H9 (cell line): ENCODE measurements at regions not wholly inside any gene's neighbourhood (a gene's known extent, or its start where the extent isn't known, plus 50 kb on each side); places are given as distances from the start of the nearest gene placed in this dataset.

Experiments
- DNase-seq: peaks from one replicate; pipeline ENCODE4 v3.0.0-alpha.2; 2017
- H2AFZ ChIP-seq: one replicate; pipeline ENCODE4 v1.6.1; 2013; ENCODE audit warnings: mild to moderate bottlenecking, low read length, control low read depth, moderate library complexity
- H2AK5ac ChIP-seq: 2 replicates; pipeline ENCODE4 v1.6.1; 2013; ENCODE audit warnings: low read length, control low read depth, mixed read lengths; ENCODE audit not compliant: insufficient read length
- H2BK120ac ChIP-seq: one replicate; pipeline ENCODE4 v1.6.1; 2013; ENCODE audit warnings: low read depth, mild to moderate bottlenecking, low read length, control low read depth, inconsistent platforms; ENCODE audit not compliant: poor library complexity, severe bottlenecking
- H2BK12ac ChIP-seq: 2 replicates; pipeline ENCODE4 v1.6.1; 2013; ENCODE audit warnings: low read length, control low read depth, mixed read lengths, low read depth; ENCODE audit not compliant: insufficient read length
- H2BK15ac ChIP-seq: 2 replicates; pipeline ENCODE4 v1.6.1; 2013; ENCODE audit warnings: low read depth, low read length, control low read depth
- H2BK20ac ChIP-seq: one replicate; pipeline ENCODE4 v1.6.1; 2013; ENCODE audit warnings: low read depth, mild to moderate bottlenecking, low read length, control low read depth, inconsistent platforms; ENCODE audit not compliant: poor library complexity, severe bottlenecking
- H2BK5ac ChIP-seq: 2 replicates; pipeline ENCODE4 v1.6.1; 2013; ENCODE audit warnings: low read length, control low read depth, mixed read lengths; ENCODE audit not compliant: insufficient read length
- H3K14ac ChIP-seq: 2 replicates; pipeline ENCODE4 v1.6.1; 2013; ENCODE audit warnings: low read length, control low read depth; ENCODE audit not compliant: insufficient read depth
- H3K18ac ChIP-seq: 2 replicates; pipeline ENCODE4 v1.6.1; 2013; ENCODE audit warnings: low read depth, mild to moderate bottlenecking, mixed read lengths, low read length, control low read depth; ENCODE audit not compliant: insufficient read length
- H3K23ac ChIP-seq: 2 replicates; pipeline ENCODE4 v1.6.1; 2013; ENCODE audit warnings: low read length, control low read depth, mixed read lengths, low read depth; ENCODE audit not compliant: insufficient read length
- H3K23me2 ChIP-seq: 2 replicates; pipeline ENCODE4 v1.6.1; 2013; ENCODE audit warnings: low read depth, mild to moderate bottlenecking, mixed read lengths, low read length, control low read depth; ENCODE audit not compliant: insufficient read length, poor library complexity, severe bottlenecking
- H3K27ac ChIP-seq: 2 replicates; pipeline ENCODE4 v1.5.1; 2013; ENCODE audit warnings: low read length, control low read depth, mixed read lengths, low read depth; ENCODE audit not compliant: insufficient read length
- H3K27me3 ChIP-seq: 2 replicates; pipeline ENCODE4 v1.6.1; 2013; ENCODE audit warnings: low read length, control low read depth, inconsistent platforms; ENCODE audit not compliant: insufficient read depth
- H3K4ac ChIP-seq: 2 replicates; pipeline ENCODE4 v1.6.1; 2013; ENCODE audit warnings: low read depth, mild to moderate bottlenecking, control low read depth, inconsistent platforms, low read length, moderate library complexity
- H3K4me1 ChIP-seq: 2 replicates; pipeline ENCODE4 v1.6.1; 2013; ENCODE audit warnings: low read length, control low read depth, inconsistent platforms; ENCODE audit not compliant: insufficient read depth
- H3K4me2 ChIP-seq: 2 replicates; pipeline ENCODE4 v1.6.1; 2013; ENCODE audit warnings: low read length, control low read depth, mixed read lengths; ENCODE audit not compliant: insufficient read length, insufficient read depth
- H3K56ac ChIP-seq: 2 replicates; pipeline ENCODE4 v1.6.1; 2013; ENCODE audit warnings: low read depth, mild to moderate bottlenecking, mixed read lengths, low read length, control low read depth; ENCODE audit not compliant: insufficient read length
- H3K79me1 ChIP-seq: 2 replicates; pipeline ENCODE4 v1.6.1; 2013; ENCODE audit warnings: low read depth, mild to moderate bottlenecking, moderate library complexity, low read length, control low read depth, inconsistent platforms; ENCODE audit not compliant: insufficient read depth, poor library complexity, severe bottlenecking
- H3K79me2 ChIP-seq: 2 replicates; pipeline ENCODE4 v1.6.1; 2013; ENCODE audit warnings: low read length, control low read depth, inconsistent platforms; ENCODE audit not compliant: insufficient read depth
- H3K9ac ChIP-seq: 2 replicates; pipeline ENCODE4 v1.6.1; 2013; ENCODE audit warnings: low read length, control low read depth, mixed read lengths; ENCODE audit not compliant: insufficient read length; ENCODE audit errors: extremely low read depth
- H3K9me3 ChIP-seq: one replicate; pipeline ENCODE4 v1.6.1; 2013; ENCODE audit warnings: low read depth, low read length, inconsistent platforms; ENCODE audit not compliant: control insufficient read depth
- H3T11ph ChIP-seq: one replicate; pipeline ENCODE4 v1.6.1; 2013; ENCODE audit warnings: mild to moderate bottlenecking, low read length, control low read depth, inconsistent platforms
- H4K20me1 ChIP-seq: one replicate; pipeline ENCODE4 v1.6.1; 2013; ENCODE audit not compliant: control insufficient read depth, insufficient read length, insufficient read depth
- H4K5ac ChIP-seq: 2 replicates; pipeline ENCODE4 v1.6.1; 2013; ENCODE audit warnings: low read depth, mild to moderate bottlenecking, mixed read lengths, low read length, control low read depth; ENCODE audit not compliant: insufficient read length
- H4K8ac ChIP-seq: replicated peaks from 2 replicates; pipeline ENCODE4 v1.6.1; 2013; ENCODE audit warnings: low read length, control low read depth, mixed read lengths, low read depth; ENCODE audit not compliant: insufficient read length
- H4K91ac ChIP-seq: 2 replicates; pipeline ENCODE4 v1.6.1; 2013; ENCODE audit warnings: low read depth, mild to moderate bottlenecking, moderate library complexity, mixed read lengths, low read length, control low read depth; ENCODE audit not compliant: insufficient read length
- H3K27ac Mint-ChIP-seq, 3 experiments: 2 replicates in 2 of 3; 3 replicates in 1 of 3; pipeline ENCODE4 v1.8.0; 2020 to 2021; ENCODE audit warnings: mixed read lengths in 3 of 3, mild to moderate bottlenecking in 1 of 3, moderate library complexity in 1 of 3
- H3K27me3 Mint-ChIP-seq: 2 replicates; pipeline ENCODE4 v1.8.0; 2021; ENCODE audit warnings: low read depth, mild to moderate bottlenecking, moderate library complexity, mixed read lengths
- H3K36me3 Mint-ChIP-seq, 3 experiments: 2 replicates in 2 of 3; 3 replicates in 1 of 3; pipeline ENCODE4 v1.8.0; 2020 to 2021; ENCODE audit warnings: low read depth in 3 of 3, mixed read lengths in 3 of 3; ENCODE audit not compliant: insufficient read depth in 1 of 3
- H3K4me1 Mint-ChIP-seq, 2 experiments: 2 replicates each; pipeline ENCODE4 v1.8.0; 2020; ENCODE audit warnings: mixed read lengths in 2 of 2
- H3K4me3 Mint-ChIP-seq, 2 experiments: 2 replicates in 1 of 2; 3 replicates in 1 of 2; pipeline ENCODE4 v1.8.0; 2020 to 2021; ENCODE audit warnings: mild to moderate bottlenecking in 2 of 2, mixed read lengths in 2 of 2, moderate library complexity in 1 of 2
- H3K9me3 Mint-ChIP-seq, 2 experiments: 2 replicates in 1 of 2; 3 replicates in 1 of 2; pipeline ENCODE4 v1.8.0; 2020; ENCODE audit warnings: mild to moderate bottlenecking in 2 of 2, mixed read lengths in 2 of 2, moderate library complexity in 1 of 2
- CTCF ChIP-seq: fragments of 200-600 bp; sonication (generic); conservative IDR thresholded peaks from 3 replicates; pipeline ENCODE4 v1.8.0; 2021; ENCODE audit warnings: antibody characterized with exemption, mild to moderate bottlenecking
- WGBS: extraction: QIAGEN DNeasy Blood & Tissue Kit; methylation state at CpG from one replicate; pipeline ENCODE4 v1.1.7; 2013; ENCODE audit warnings: missing lambda C conversion rate, low lambda C conversion rate, mixed read lengths; ENCODE audit not compliant: insufficient read length; ENCODE audit errors: extremely low coverage; 5-methylcytosine and 5-hydroxymethylcytosine counted together

- Histone ChIP-seq H4K91ac (no peak overlapping the region), H3K9ac (no peak overlapping the region), H2BK15ac (no peak overlapping the region), H4K5ac (no peak overlapping the region), H2BK20ac (no peak overlapping the region), H3K79me2 (no peaks in the 10 kb centered on the region), H2BK5ac (no peak overlapping the region), H2AK5ac (no peak overlapping the region), H3K23ac (no peak overlapping the region), H3K27ac (no peak overlapping the region), H4K8ac (no peak overlapping the region), H3K18ac (no peak overlapping the region), H3K56ac (no peak overlapping the region), H3K4me1 (no peaks in the 10 kb centered on the region), H3K9me3 (no peaks in the 10 kb centered on the region), H2AFZ (no peak overlapping the region), H3K4ac (no peak overlapping the region), H2BK12ac (no peak overlapping the region), H3K23me2 (no peaks in the 10 kb centered on the region), H3K4me2 (no peak overlapping the region), H3K27me3 (no peaks in the 10 kb centered on the region), H4K20me1 (no peaks in the 10 kb centered on the region), H2BK120ac (no peak overlapping the region), H3K79me1 (no peaks in the 10 kb centered on the region), H3T11ph (no peak overlapping the region), H3K14ac (no peak overlapping the region)
- H3K27ac Mint-ChIP-seq: no peak overlapping the region
- H3K4me1 Mint-ChIP-seq: no peaks in the 10 kb centered on the region
- H3K27me3 Mint-ChIP-seq: no peaks in the 10 kb centered on the region; the same call in 1 of the 2 replicates
- no peaks in the 10 kb centered on the region for H3K9me3 Mint-ChIP-seq
- no peak for TF ChIP-seq CTCF
- H3K4me3 Mint-ChIP-seq: no peak overlapping the region
- H3K36me3 Mint-ChIP-seq: no peaks in the 10 kb centered on the region
- WGBS: no CpG with 5 or more reads among the region's 11 CpGs
- no peak for DNase-seq
These were observed 527.5 kb downstream of the GALR1 start for GRCh38 chr18:77777163-77777562.
